ENCODE measurements at regions not wholly inside any gene's neighbourhood (a gene's known extent, or its start where the extent isn't known, plus 50 kb on each side); places are given as distances from the start of the nearest gene placed in this dataset.
"Not testable (repeated sequence)": the region's sequence is repeated elsewhere in the genome, so short reads cannot be mapped to it uniquely, and the experiment has no call there.

- TF ChIP-seq, protein P1, sequence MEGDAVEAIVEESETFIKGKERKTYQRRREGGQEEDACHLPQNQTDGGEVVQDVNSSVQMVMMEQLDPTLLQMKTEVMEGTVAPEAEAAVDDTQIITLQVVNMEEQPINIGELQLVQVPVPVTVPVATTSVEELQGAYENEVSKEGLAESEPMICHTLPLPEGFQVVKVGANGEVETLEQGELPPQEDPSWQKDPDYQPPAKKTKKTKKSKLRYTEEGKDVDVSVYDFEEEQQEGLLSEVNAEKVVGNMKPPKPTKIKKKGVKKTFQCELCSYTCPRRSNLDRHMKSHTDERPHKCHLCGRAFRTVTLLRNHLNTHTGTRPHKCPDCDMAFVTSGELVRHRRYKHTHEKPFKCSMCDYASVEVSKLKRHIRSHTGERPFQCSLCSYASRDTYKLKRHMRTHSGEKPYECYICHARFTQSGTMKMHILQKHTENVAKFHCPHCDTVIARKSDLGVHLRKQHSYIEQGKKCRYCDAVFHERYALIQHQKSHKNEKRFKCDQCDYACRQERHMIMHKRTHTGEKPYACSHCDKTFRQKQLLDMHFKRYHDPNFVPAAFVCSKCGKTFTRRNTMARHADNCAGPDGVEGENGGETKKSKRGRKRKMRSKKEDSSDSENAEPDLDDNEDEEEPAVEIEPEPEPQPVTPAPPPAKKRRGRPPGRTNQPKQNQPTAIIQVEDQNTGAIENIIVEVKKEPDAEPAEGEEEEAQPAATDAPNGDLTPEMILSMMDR (IDR thresholded peaks at IDR 0.05; ENCODE audit: insufficient read depth, low read depth, low read length, missing control alignments) = no peak
- DNase-seq (ENCODE audit: low read depth) = no peak
- H3K4me3 ChIP-seq (ENCODE audit: low read length) = no peak overlapping the region
Measured at GRCh38 chr6:4472222-4472621, 304.0 kb upstream of the CDYL start.

- DNase-seq (ENCODE audit: low read depth); H3K4me3 ChIP-seq (ENCODE audit: low read length): not testable (repeated sequence)
Measured at GRCh38 chr6:4471515-4471914, 304.7 kb upstream of the CDYL start.

GRCh38 chr6:4470698-4471210 is 305.4 kb upstream of the CDYL start:
- no peak overlapping the region for H3K4me3 ChIP-seq (ENCODE audit: low read length)
- TF ChIP-seq, protein P1 (IDR thresholded peaks at IDR 0.05; ENCODE audit: insufficient read depth, low read depth, low read length, missing control alignments) = no peak
- no peak for DNase-seq (ENCODE audit: low read depth)

- peak; percentile 90 for DNase-seq (ENCODE audit: low read depth)
- H3K4me3 ChIP-seq (ENCODE audit: low read length) = no peak overlapping the region
- TF ChIP-seq, protein P1 (IDR thresholded peaks at IDR 0.05; ENCODE audit: insufficient read depth, low read depth, low read length, missing control alignments) = no peak
Measured at GRCh38 chr6:4466769-4467480, 309.3 kb upstream of the CDYL start.

- TF ChIP-seq, protein P1 (IDR thresholded peaks at IDR 0.05; ENCODE audit: insufficient read depth, low read depth, low read length, missing control alignments) = no peak
- H3K4me3 ChIP-seq (ENCODE audit: low read length) = no peak overlapping the region
- DNase-seq (ENCODE audit: low read depth) = peak; percentile 78
Measured at GRCh38 chr6:4466261-4466660, 309.9 kb upstream of the CDYL start.

DNA sequence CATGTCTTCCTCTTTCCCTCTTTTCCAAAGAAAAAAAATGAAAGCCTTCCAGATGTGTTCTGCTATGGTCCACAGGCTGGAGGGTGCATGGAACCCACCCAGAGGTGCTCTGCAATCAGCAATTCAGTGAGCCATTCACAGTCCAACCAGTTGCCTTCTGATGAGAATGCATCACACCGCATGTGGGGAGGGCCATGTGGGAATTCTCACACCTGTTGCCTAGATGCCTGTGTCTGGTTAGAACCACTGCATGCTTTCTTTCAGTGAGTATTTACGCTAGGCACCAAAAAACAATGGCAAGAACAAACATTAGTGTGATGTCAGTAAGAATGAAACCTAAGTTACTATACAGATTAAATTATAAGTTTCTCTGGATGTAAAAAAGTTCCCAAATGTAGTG is 311.6 kb upstream of the CDYL start:
- TF ChIP-seq, protein P1 (IDR thresholded peaks at IDR 0.05; ENCODE audit: insufficient read depth, low read depth, low read length, missing control alignments) = no peak
- no peak overlapping the region for H3K4me3 ChIP-seq (ENCODE audit: low read length)
- DNase-seq (ENCODE audit: low read depth) = no peak

GRCh38 chr6:4463236-4463635 is 313.0 kb upstream of the CDYL start:
- H3K4me3 ChIP-seq (ENCODE audit: low read length) = no peak overlapping the region
- TF ChIP-seq, protein P1 (IDR thresholded peaks at IDR 0.05; ENCODE audit: insufficient read depth, low read depth, low read length, missing control alignments) = no peak
- no peak for DNase-seq (ENCODE audit: low read depth)

Measured in epithelial cell of esophagus (primary cell).